NAMALWA (cell line): ENCODE measurements at regions not wholly inside any gene's neighbourhood (a gene's known extent, or its start where the extent isn't known, plus 50 kb on each side); places are given as distances from the start of the nearest gene placed in this dataset.
"Not testable (repeated sequence)": the region's sequence is repeated elsewhere in the genome, so short reads cannot be mapped to it uniquely, and the experiment has no call there.

Experiments used
- DNase-seq: peaks from one replicate; pipeline ENCODE4 v3.0.0-alpha.2; 2015; ENCODE audit warnings: low spot score

GRCh38 chr2:201568217-201568820 lies 75.0 kb downstream of the TMEM237 start:
- DNase-seq: no peak

GRCh38 chr2:201559067-201559710 lies 84.1 kb downstream of the TMEM237 start:
- DNase-seq: no peak

- no peak for DNase-seq
These were observed 84.6 kb downstream of the TMEM237 start for GRCh38 chr2:201558665-201559064.

DNA sequence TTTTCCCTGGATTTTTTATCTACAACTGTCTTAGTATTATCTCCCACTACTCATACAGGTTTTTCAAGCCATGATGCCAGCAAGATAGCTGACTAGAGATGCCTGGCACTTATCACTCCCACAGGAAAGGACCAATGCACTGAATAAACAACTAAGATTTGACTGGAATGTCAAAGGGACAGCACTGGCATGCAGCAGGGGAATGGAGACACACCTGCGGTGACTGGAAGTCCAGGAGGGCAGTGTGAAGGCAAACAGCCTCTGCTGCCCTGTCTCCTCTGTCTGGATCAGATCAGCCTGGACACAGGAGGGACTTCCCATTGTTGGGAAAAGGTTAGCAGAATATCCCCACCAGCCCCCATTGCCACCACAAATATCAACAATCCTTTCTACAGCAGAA lies 85.1 kb downstream of the TMEM237 start:
- DNase-seq: no peak

- no peak for DNase-seq
These were observed 91.4 kb downstream of the TMEM237 start for GRCh38 chr2:201551901-201552300.

DNA sequence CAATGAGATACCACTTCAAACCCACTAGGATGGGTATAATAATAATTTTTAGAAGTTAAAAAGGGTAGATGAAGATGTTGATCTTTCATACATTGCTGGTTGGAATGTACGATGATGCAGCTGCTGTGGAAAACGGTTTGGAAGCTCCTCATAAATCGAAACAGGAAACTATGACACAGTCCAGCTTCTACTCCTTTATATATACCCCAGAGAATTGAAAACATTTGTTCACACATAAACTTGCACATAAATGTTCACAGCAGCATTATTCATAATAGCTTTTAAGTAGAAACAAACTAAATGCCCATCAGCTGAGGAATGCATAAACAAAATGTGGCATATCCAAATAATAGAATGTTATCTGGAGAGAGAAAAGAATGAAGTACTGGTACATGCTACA lies 95.0 kb downstream of the STRADB start:
- DNase-seq: peak; percentile 8

DNA sequence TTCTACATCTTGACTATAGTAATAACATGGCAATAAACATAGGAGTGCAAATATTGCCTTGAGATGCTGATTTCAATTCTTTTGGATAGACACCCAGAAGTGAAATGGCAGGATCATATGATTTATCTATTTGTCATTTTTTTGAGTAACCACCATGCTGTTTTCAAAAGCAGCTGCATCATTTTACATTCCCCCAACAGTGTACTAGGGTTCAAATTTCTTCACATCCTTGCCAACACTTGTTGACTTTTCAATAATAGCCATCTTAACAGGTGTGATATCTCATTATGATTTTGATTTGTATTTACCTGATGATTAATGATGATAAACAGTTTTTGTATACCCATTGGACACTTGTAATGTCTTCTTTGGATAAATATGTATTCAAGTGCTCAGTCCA lies 90.8 kb downstream of the STRADB start:
- no peak for DNase-seq

DNA sequence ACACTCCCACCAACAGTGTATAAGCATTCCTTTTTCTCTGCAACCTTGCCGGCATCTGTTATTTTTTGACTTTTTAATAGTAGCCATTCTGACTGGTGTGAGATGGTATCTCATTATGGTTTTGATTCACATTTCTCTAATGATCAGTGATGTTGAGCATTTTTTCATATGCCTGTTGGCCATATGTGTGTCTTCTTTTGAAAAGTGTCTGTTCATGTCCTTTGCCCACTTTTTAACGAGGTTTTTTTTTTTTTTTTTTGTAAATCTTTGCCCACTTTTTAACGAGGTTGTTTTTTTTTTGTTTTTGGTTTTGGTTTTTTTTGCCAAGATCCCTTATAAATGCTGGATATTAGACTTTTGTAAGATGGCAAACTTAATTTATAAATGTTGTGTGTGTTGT lies 87.7 kb downstream of the STRADB start:
- DNase-seq: not testable (repeated sequence)

- DNase-seq: no peak
These were observed 86.5 kb downstream of the STRADB start for GRCh38 chr2:201538025-201538424.

- DNase-seq: no peak
These were observed 85.2 kb downstream of the STRADB start for GRCh38 chr2:201536754-201537153.

DNA sequence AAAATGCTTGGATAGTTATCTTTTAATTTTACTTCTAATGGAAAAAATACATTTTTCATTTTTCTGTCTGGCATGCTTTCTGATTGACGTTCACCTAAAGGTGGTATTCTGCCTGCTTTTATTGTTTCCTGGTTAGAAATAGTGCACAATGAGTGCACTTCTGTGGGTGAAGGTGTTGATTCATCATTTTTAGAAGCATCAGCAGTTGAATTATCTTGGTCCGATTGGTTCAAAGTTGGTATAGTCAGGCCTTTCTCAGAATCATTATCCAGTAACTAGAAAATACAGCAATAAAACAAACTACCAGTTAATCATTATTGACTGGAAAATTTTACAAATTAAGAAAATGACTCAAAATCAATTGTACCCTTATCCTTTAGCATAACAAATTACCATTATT lies 84.5 kb downstream of the STRADB start:
- DNase-seq: no peak

DNA sequence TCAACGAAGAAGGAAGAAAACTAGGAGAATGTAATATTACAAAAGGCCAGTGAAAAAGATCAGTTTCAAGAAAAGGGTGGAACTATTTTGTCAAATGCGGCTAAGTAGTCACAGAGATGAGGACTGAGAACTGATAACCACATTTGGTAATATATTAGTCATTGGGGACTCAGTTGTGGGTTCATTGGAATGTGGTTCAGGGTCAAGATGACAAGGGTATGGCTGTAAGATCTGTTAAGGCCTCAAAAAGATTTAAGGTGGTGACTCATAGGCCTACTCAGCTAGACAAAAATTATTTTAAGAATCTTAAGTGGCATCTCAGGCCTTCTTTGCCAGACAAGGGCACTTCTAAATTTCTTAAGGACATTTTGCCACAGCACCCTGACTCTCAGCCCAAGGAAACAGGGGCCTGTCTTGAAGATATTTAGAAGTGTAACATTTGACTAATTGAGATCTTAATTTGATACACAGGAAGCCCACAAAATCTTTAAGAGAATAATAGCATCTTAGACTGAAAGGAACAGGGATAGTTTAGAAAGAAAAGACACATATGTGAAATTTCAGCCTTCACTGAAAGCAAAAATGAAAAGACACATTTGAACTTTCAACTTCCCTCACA lies 81.3 kb downstream of the STRADB start:
- no peak for DNase-seq
